SU-DHL-6 (cell line): ENCODE measurements at regions not wholly inside any gene's neighbourhood (a gene's known extent, or its start where the extent isn't known, plus 50 kb on each side); places are given as distances from the start of the nearest gene placed in this dataset.

ENCODE experiments used
- EZH2phosphoT487 ChIP-seq: fragments of 200-600 bp; sonication (generic), shearing (Covaris generic); conservative IDR thresholded peaks from 2 replicates; pipeline ENCODE4 v1.6.1; 2018; ENCODE audit warnings: mild to moderate bottlenecking, antibody characterized with exemption, low read length, moderate library complexity, mixed read lengths
- TF ChIP-seq, protein P1 (sequence below): fragments of 200-600 bp; sonication (generic); IDR thresholded peaks from one replicate; pipeline ENCODE4 v1.5.1; 2017; ENCODE audit warnings: antibody characterized with exemption, mild to moderate bottlenecking, low read length, moderate library complexity; ENCODE audit not compliant: insufficient read depth, poor library complexity, severe bottlenecking

DNA sequence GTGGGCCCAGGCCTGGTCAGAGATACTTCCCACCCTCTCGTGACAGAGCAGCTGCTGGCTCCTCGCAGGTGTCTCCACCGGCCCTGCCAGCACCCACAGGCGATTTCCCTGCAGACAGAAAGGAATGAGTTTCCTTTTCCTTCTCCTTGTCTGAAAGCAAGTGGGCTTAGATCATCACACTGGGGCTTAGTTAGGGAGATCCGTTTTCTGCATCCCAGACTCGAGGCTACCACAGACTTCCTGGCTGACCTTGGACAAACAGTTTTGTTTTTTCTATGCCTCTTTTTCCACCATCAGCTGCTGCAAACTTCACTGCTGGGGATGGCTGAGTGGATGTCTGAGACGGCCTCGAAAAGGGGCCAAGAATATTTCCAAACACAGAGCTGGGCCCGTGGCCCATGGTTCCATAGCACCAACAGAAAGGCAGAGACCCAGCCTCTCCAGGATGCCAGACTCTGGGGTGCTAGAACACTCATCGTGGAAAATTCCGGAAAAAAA, 86.5 kb downstream of the BANF2 start:
- TF ChIP-seq, protein P1, sequence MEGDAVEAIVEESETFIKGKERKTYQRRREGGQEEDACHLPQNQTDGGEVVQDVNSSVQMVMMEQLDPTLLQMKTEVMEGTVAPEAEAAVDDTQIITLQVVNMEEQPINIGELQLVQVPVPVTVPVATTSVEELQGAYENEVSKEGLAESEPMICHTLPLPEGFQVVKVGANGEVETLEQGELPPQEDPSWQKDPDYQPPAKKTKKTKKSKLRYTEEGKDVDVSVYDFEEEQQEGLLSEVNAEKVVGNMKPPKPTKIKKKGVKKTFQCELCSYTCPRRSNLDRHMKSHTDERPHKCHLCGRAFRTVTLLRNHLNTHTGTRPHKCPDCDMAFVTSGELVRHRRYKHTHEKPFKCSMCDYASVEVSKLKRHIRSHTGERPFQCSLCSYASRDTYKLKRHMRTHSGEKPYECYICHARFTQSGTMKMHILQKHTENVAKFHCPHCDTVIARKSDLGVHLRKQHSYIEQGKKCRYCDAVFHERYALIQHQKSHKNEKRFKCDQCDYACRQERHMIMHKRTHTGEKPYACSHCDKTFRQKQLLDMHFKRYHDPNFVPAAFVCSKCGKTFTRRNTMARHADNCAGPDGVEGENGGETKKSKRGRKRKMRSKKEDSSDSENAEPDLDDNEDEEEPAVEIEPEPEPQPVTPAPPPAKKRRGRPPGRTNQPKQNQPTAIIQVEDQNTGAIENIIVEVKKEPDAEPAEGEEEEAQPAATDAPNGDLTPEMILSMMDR: no peak
- no peak for TF ChIP-seq EZH2phosphoT487
